ENCODE measurements at regions not wholly inside any gene's neighbourhood (a gene's known extent, or its start where the extent isn't known, plus 50 kb on each side); places are given as distances from the start of the nearest gene placed in this dataset.

GRCh38 chr1:60562740-60563139 is 489.2 kb upstream of the C1orf87 start:
- no peaks in the 10 kb centered on the region for H3K27me3 ChIP-seq (replicated peaks in 1 of 4; ENCODE audit: control insufficient read depth in 3 of 4, extremely low read depth in 1 of 4, insufficient read depth in 3 of 4, low read length in 3 of 4)
- no peaks in the 10 kb centered on the region for H3K79me1 ChIP-seq (ENCODE audit: low read depth, low read length)
- no peak overlapping the region for H2BK5ac ChIP-seq (ENCODE audit: low read depth, low read length)
- ChIA-PET POLR2A (ENCODE audit: partially characterized antibody) (no interaction called here), CTCF (ENCODE audit: partially characterized antibody) (interaction anchor here (0.5 kb wide), 1 partner anchor 188 kb away, joined by 4 read pairs; no protein-coding TSS in a partner anchor)
- no peak overlapping the region for H4K8ac ChIP-seq (ENCODE audit: extremely low read depth, insufficient read depth, low read length)
- H4K91ac ChIP-seq (replicated peaks; ENCODE audit: insufficient read length, low read length): no peak overlapping the region
- no peak overlapping the region for H3K9ac ChIP-seq (replicated peaks in 1 of 4; ENCODE audit: extremely low read depth in 1 of 4, low read depth in 3 of 4, low read length in 3 of 4)
- H3K4me2 ChIP-seq (ENCODE audit: insufficient read depth in 1 of 2, low read depth in 2 of 2, low read length in 2 of 2): no peak overlapping the region
- H2AK5ac ChIP-seq (ENCODE audit: low read depth, low read length): no peak overlapping the region
- H3K9me3 ChIP-seq (ENCODE audit: insufficient read depth in 2 of 2, low read depth in 1 of 2, low read length in 1 of 2): no peaks in the 10 kb centered on the region
- H3K23ac ChIP-seq (ENCODE audit: insufficient read length): no peak overlapping the region
- no peak overlapping the region for H3K14ac ChIP-seq (ENCODE audit: insufficient read length)
- no peak overlapping the region for H3K4ac ChIP-seq (replicated peaks; ENCODE audit: insufficient read length, low read depth, low read length)
- FAIRE-seq (no peak), DNase-seq (ENCODE audit: low read depth in 1 of 2, low spot score in 2 of 2) (no peak)
- H2AFZ ChIP-seq (ENCODE audit: low read length): no peak overlapping the region
- H3K23me2 ChIP-seq (ENCODE audit: low read depth, low read length): no peaks in the 10 kb centered on the region
- H3K79me2 ChIP-seq (ENCODE audit: control insufficient read depth in 1 of 2, insufficient read depth in 2 of 2, low read length in 2 of 2): no peaks in the 10 kb centered on the region
- H4K20me1 ChIP-seq (replicated peaks in 1 of 2; ENCODE audit: control insufficient read depth in 1 of 2, insufficient read depth in 2 of 2, low read length in 2 of 2): no peaks in the 10 kb centered on the region
- H3K4me1 ChIP-seq (replicated peaks in 1 of 4; ENCODE audit: control insufficient read depth in 3 of 4, insufficient read depth in 4 of 4, low read length in 3 of 4): no peaks in the 10 kb centered on the region
- H3K56ac ChIP-seq (replicated peaks; ENCODE audit: insufficient read length, low read depth, low read length): no peak overlapping the region
- H3K18ac ChIP-seq (ENCODE audit: extremely low read depth, low read length): no peak overlapping the region
- no peak overlapping the region for H2BK120ac ChIP-seq (replicated peaks; ENCODE audit: low read depth, low read length)
- H3K4me3 ChIP-seq (ENCODE audit: extremely low read depth in 1 of 4, insufficient read depth in 2 of 4, low read depth in 3 of 4, low read length in 4 of 4): no peak overlapping the region
- H4K5ac ChIP-seq (ENCODE audit: insufficient read length, low read depth, low read length): no peak overlapping the region
- H2BK15ac ChIP-seq (ENCODE audit: low read length): no peak overlapping the region
- H2BK12ac ChIP-seq (ENCODE audit: low read depth, low read length): no peak overlapping the region
- WGBS, 2 experiments (ENCODE audit: extremely low coverage in 1 of 2, insufficient coverage in 1 of 2, insufficient read length in 1 of 2, insufficient replicate concordance in 2 of 2, low coverage in 1 of 2, low lambda C conversion rate in 2 of 2, missing lambda C conversion rate in 1 of 2): 86% methylated on average over 5 of the region's 5 CpGs; no CpG with 5 or more reads in 1 of the 2 experiments
- H3K36me3 ChIP-seq (ENCODE audit: control insufficient read depth in 2 of 4, insufficient read depth in 4 of 4, low read length in 3 of 4): no peaks in the 10 kb centered on the region
- H2BK20ac ChIP-seq (ENCODE audit: low read length): no peak overlapping the region
- H3K27ac ChIP-seq (ENCODE audit: low read depth, low read length): no peak overlapping the region
- TF ChIP-seq EZH2 (IDR thresholded peaks at IDR 0.05; ENCODE audit: low read depth, low read length, severe bottlenecking): no peak
- TF ChIP-seq HDAC6 (IDR thresholded peaks at IDR 0.05; ENCODE audit: low read depth, low read length): no peak
- TF ChIP-seq RFX5 (IDR thresholded peaks at IDR 0.05; ENCODE audit: borderline replicate concordance, low read depth, low read length): no peak
- no peak for TF ChIP-seq TEAD4 (IDR thresholded peaks at IDR 0.05; ENCODE audit: low read depth, low read length)
- no peak for TF ChIP-seq TAF7 (optimal IDR thresholded peaks at IDR 0.05; ENCODE audit: borderline replicate concordance, low read depth, low read length)
